HG02588 (cell line): ENCODE measurements at regions not wholly inside any gene's neighbourhood (a gene's known extent, or its start where the extent isn't known, plus 50 kb on each side); places are given as distances from the start of the nearest gene placed in this dataset.

ENCODE experiments used
- ATAC-seq: cut with Tn5 transposase; IDR thresholded peaks from one replicate; pipeline ENCODE4 v1.9.1; 2021; ENCODE audit warnings: mild to moderate bottlenecking, moderate library complexity; ENCODE audit not compliant: unreplicated experiment

DNA sequence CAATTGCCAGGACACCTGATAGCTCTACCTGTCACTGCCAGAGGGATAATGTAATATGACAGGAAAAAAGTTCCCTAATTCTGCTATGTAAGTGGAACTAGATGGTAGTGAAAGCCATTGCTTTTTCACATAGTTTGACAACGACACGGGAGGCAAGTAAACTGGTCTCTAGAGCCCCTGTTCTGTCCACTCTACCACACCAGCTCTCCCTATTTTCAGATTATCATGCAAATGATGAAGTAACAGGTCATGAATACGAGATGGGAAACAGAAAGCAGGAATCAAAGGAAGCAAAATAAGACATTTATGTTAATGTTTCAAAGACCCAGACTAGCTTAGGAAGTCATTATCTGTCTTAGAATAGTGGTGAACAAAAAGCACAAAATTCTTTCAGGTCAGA lies 56.2 kb downstream of the TAF11L14 start:
- no peak for ATAC-seq

DNA sequence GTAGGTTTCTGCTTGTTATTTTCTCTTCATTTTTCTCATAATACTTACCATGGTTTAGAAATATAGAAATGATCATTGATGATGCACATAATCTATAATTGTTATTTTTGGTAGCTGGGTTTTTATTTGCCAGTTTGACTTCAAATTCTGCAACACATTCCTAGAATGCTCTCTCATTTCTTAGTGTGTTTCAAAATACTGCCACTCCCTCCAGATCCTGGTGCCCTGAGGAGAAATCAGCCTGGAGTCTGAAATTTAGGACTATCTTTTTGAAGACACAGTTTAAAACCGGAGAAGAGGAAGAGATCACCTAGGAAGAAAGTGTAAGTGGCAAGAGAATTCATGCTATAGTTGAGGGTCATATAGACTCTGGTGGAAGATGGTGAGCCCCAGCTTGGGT lies 57.5 kb downstream of the TAF11L14 start:
- ATAC-seq: no peak

DNA sequence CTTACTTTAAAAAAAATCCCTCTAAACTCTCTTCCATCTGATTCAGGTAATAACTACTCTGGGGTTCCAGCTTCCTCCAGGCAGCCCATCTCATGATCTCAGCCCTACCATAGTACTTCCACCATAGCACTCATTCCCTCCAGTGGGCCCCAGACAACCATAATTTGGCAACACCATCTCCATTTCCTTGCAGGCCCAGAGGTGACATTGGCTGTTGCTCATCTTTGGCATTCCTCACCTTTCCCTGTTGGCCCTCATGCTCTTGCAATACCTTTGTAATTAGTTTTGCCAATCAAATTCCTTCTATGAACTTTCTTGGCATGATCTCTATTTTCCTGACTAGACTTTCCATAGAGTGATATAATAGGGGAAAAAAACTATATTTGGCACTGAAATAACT lies 60.1 kb downstream of the TAF11L14 start:
- ATAC-seq: no peak

DNA sequence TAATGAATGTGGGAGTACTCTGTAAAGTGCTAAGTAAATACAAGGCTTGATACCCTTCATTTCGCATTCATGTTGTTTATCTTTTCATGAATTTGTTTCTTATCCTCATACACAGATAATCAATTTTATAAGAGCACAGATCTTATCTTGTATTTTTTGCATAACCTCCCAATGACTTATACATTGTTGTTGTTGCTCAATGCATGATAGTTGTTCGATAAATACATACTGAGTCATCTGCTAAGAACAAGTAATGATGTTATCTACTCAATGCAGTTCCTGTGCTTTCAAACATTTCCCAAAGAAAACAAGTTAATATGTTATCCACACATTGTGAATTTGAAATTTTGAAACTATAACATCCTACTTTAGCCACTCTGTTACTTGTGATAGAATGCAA lies 60.7 kb downstream of the TAF11L14 start:
- ATAC-seq: no peak

DNA sequence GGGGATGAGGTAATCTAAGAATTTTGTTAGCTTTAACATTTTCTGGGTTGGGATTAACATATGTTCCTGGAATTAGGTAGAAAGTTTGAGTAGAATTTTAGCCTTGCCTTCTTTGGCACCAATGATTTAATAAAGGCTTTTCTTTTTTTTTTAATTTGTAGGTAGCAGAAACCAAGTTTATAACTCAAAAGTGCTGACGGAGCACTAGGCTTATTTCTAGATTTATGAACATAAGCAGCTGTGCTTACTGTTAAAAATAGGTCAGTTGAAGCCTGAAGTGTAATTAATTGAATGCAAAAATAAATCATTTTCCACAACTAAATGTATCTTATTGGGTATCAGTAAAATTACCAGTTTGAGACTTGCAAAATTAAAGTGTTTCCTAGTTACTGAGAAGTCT lies 62.4 kb downstream of the TAF11L14 start:
- ATAC-seq: no peak

DNA sequence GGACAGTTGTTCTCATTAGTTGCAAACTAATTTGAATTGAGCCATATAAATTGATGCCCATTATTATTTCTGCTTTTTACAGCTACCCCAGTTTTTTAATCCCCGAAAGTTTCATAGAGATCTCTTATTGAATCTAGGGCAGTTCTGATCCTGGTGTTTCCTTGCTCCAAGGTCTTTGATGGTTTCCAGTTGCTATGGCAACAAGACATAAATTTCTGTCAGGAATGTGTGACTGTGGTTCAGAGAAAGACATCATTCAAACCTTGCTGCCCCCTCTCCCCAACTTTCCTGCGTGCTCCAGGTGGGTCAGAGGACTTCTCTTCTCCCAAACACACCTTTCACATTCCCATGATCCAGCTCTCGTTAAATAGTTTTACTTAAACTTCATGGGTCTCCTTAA lies 63.4 kb downstream of the TAF11L14 start:
- no peak for ATAC-seq

DNA sequence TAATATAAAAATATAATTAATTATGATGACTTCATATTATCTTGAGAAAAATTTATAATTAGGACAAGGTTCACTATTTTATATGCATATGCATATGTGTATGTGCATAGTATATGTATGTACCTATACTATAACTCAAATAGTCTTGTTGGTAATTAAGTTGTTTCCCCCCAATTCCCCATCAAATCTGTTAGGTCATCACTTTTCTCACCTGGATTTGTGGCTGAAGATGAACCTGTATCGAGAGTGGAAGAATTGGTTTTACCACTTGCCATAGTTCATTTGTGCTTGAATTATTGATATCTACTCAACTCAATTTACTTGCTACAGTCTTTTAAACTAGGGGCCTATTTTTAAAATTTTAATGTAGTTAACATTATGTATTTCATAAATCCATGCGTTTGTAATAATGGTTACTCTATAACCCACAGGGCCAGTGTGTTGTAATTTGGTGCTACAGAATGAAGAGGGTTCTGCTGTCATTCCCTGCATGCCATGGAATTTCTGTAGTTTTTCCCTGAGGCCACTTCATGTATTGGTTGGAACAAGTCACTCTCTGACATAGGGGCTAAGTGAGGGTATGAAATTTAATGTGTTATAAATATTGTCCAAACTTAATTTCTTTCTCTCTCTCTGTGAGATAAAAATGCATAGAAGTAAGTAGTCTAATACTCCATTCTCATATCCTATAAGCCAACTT lies 74.9 kb downstream of the TAF11L14 start:
- no peak for ATAC-seq

DNA sequence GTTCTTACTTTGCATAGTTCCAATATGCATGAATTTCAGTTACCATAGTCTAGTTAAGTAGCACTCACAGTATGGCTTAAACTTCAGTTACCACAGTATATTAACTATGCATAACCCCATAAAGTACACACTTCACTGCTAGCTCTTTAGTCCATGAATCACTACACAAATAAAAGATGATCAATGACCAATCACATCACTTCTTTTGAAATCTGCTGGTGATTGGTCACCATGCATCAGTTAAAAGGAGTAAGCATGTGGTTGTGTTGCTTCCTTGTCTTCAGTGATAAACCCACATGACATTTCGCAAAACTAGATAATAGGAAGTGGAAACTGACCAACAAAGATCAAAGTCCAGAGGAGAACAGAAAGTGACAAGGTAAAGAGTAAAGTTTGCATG lies 79.0 kb downstream of the TAF11L14 start:
- ATAC-seq: no peak

DNA sequence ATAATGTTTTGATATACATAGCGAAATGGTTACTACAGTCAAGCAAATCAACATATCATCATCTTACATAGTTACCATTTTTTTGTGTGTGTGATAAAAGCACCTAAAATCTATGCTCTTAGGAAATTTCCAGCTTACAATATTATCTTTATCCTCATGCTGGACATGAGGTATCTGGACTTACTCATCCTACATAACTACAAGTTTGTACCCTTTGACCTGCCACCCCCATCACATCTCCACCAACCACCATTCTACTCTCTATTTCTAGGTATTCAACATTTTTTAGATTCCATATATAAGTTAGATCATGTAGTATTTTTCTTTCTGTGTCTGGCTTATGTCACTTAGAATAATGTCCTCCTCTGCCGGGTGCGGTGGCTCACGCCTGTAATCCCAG lies 79.9 kb downstream of the TAF11L14 start:
- no peak for ATAC-seq

DNA sequence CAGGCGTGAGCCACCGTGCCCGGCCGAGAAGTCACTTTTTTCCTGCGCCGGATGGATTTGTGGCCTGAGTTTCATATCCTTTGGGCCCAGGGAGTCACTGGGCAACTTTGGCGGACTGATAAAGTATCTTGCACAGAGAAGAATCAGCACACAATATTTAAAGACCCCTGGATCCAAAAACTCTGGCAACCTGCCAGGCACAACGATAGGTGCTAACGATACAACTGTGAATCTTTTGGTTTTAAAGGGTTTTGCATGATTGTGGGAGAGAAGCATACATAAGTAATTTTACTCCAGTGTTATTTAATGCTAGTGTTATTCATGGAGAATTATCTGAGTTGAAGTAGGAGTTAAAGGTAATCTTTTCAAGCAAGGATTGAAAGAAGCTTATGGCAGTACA lies 85.3 kb downstream of the TAF11L14 start:
- no peak for ATAC-seq

DNA sequence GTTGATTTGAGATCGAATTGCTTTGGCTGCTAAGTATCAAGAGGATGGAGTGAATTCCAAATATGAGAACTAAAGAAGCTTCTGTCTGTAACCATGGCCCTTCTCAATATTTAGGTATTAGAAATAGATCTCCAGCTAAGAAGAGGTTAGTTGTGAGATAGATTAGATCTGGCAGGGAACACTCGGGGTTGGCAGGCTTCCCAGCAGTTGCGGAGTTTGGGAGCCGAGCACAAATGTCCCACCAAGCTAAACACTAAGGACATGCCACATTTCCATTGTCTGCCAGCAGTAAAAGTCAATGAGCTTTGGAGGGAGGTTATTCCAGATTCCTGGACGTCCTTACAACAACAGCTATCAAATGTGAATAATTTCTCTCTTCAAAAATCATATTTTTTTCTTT lies 85.8 kb downstream of the TAF11L14 start:
- ATAC-seq: no peak

DNA sequence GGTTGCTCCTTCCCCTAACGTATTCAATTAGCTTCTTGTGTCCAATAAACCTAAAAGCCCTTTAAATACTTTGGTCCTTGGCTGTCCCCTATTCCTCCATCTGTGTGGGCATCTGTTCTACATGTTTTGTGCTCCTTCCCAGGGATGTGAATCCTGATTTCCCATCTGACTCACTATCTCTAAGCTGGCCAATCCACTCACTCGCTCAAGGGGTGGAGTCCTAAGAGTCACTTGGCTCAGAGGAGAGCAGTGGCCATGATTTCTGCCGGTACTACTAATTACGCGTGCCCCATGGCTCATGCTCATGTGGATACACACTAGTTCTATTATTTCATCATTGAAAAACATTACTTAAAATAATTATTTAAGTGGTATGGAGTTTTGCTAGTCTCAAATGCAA lies 89.6 kb downstream of the TAF11L14 start:
- no peak for ATAC-seq

DNA sequence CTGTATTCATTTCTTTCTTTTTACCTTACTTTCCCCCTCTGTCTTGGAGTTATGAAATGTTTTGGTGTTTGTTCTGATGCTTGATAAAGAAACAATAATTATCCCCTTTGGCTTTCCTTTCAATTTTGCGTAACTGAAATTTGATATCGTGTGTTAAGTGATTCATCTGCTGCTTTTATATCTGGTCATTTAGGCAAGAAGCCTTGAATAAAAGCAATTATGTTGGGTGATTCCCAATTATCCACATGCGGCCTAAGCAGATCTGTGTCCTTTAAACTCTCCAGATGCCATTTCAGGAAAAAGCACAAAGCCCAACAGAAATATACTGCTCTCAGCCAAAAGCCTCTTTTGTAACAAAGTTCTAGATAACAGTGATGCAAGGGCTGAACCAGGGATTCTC lies 92.8 kb downstream of the TAF11L14 start:
- no peak for ATAC-seq

DNA sequence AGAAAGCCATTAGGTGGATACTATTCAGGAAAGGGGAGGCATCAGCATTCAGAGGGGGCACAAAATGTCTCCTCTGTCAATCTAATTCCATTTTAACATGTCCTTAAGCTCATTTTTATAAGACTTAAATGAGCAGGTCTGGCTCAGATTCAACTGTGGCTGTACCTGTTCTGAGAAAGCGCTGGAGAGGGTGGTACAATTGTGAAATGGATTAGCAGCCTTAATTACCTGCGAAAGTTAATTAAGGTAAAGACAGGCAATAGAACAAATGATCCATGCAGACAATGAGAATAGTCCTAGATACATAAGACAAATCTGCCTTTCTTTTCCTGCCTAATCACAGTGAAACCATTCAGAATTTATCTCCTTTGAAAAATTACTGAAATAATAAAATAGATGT lies 96.2 kb downstream of the TAF11L14 start:
- ATAC-seq: no peak

DNA sequence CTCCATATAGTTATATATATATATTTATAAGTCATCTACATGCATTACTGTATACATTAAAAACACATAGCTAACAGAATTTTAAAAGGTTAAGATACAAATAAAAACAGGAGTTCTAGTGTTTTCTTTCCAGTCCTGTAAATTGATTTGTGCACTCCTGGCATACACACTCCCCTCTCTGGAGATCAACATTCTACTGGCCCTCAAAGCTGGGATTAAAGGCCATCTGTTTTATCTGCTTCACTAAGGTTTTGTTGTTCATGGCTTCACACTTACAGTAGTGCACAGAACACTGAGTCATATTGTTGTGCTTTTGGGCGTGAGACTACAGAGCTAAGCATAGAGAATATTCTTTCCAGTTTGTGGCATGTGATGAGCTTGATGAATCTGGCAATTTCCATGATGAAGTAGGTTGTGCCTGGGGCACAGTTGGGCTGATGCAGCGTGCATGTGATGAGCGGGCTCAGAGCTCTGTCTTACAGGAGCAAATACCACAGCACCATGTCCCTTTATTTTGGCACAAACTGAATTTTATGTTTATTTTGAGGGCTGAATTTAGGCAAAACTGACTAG lies 98.2 kb downstream of the TAF11L14 start:
- ATAC-seq: no peak

DNA sequence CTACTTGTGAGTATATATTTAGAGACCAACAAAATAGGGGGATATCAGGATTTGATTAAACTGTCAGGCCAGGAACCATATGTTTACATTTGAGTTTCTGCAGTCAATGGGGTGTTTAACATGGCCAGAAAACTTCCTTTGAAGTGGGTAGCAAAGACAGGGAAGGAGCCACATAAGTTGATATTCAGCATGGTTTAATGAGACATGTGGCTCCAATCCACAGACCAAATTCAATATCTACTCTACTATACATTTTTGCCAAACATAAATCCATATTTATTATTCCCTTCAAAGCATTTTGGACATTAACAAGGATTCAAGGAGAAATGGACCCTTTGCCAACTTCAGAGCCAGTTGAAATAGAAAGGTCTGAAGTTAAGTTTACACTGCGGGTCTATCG lies 99.8 kb downstream of the TAF11L14 start:
- no peak for ATAC-seq

DNA sequence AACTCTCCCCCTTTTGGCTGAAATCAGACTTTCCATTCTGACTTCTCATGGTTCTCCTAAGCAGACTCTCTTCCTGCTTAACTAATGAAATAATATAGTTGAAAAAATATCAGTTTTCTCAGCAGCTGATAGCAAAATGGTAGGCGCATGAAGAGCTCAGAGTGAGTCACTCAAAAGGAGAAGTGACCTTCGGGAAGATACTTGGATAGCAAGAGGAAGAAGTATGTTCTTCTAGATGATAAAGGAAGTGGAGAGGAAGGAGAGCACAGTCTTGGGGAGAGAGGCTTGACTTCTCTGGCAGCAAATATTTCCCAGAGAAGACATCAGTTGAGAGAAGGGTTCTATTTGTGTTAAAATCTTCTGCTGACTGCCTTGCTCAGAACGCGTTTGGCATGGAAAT lies 101.5 kb downstream of the TAF11L14 start:
- no peak for ATAC-seq

DNA sequence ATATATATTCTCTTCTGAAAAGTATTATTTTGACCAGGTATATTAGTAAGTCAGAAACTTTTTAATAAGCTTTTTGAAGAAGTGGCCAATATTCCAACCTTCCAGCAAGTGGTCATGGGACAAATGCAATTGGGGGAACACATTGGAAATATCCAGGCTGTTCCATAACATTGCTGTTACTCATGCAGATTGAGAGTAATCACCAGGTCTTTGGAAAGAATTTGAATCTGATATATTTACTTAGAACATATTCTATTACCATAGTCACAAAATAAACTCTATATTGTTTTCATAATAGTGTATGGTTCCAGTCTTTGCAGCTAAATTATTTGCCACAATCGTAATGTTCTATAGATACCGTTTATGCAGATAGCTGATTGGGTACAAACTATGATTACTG lies 102.8 kb downstream of the TAF11L14 start:
- ATAC-seq: no peak

DNA sequence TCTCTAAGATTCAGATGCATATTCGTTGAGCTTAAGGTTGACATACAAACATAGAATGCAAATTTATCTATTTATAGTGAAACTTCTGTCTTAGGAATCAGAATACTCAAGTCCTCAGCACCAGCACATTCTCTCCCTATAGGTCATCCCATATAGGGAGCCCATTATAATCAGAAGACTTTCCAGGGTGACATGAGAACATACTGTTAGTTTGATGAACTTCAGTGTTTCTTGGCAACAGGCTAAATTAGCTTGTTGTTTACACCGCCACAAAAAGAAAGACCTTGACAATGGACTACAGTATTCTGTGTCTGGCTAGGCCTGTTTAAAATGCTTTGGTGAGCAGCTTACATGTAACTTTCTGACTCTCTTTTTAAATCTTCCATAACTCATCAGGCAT lies 104.2 kb downstream of the TAF11L14 start:
- no peak for ATAC-seq

DNA sequence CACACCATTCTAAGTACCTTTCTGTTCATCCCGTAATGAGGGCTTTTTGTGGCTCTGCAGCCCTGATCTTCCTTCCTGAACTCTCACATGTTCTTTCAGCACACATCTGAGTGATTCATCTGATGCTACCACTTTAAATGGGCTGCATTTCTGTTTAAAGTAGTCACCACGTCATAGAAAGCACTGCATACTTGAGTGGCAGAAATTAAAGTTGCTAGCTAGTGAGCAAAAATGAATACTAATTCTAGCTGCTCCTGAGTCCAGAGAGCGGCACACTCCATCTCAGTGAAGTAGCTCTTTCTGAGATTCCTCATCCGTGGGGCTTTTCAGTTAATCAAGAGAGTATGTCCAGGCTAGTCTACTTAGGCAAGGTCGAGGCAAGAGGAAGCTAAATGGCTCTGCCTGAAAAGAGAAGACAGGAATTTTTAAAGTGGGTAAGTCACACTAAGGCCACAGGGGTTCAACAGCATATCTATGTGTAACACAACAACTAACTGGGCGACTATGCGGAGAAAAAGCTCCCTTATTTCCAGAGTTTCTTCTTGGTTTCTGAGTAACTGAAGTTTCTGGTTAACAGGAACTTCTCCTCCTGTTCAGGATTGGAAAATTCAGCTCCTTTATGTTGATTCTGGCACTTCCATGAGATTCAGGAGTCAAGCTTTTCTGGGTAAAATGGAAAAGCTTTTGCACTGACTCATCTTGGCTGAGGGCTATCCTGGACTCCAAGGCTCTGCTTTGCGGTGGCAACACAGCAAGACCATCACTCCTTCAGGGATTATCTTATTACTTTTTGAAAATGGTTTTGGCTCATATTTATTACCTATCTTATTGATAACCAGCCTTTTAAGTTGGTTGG lies 109.5 kb downstream of the TAF11L14 start:
- no peak for ATAC-seq

DNA sequence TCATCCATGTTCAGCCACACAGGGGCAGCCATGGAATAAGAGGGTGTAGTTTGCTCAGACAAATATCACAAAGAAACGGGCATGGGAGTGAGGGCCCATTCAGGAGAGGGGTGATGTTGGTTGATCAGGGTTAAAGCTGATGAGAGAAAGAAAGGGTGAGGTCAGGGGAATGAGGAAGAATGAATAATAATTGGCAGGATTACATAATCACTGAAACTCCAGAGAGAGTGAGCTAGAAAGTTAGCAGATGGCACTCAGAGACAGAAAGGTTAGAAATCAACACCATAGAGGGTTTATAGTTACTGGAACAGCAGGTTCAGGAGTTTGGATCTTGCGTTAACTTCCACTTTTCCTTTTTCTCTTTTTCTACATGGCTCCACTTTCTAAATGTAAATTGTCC lies 113.9 kb downstream of the TAF11L14 start:
- no peak for ATAC-seq

DNA sequence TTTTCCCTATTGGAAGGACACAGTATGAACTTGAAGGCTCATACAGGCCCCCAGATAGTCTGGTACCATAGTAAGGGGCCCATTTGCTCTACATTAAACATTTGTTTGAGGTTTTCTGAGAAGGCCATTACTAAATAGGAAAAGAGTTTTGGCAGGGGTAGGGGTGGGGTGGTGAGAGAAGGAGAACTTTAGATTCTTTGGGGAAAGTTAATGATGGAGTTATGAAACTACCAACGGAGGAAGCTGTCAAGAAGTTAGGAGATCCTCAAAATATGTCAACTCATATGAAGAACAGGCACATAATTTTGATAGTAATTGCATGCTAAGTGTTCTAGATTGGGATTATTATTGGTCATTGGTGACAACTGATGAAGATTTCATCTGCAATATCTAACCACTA lies 114.7 kb downstream of the TAF11L14 start:
- ATAC-seq: no peak
